NCI-H2029 treated with DMSO at 0.1 percent for 48 hours (cell line): ENCODE measurements at regions not wholly inside any gene's neighbourhood (a gene's known extent, or its start where the extent isn't known, plus 50 kb on each side); places are given as distances from the start of the nearest gene placed in this dataset.
"Not testable (repeated sequence)": the region's sequence is repeated elsewhere in the genome, so short reads cannot be mapped to it uniquely, and the experiment has no call there.

ENCODE experiments used
- DNase-seq: peaks from one replicate; lab custom pipeline; 2025; lab: John Stamatoyannopoulos, UW

DNA sequence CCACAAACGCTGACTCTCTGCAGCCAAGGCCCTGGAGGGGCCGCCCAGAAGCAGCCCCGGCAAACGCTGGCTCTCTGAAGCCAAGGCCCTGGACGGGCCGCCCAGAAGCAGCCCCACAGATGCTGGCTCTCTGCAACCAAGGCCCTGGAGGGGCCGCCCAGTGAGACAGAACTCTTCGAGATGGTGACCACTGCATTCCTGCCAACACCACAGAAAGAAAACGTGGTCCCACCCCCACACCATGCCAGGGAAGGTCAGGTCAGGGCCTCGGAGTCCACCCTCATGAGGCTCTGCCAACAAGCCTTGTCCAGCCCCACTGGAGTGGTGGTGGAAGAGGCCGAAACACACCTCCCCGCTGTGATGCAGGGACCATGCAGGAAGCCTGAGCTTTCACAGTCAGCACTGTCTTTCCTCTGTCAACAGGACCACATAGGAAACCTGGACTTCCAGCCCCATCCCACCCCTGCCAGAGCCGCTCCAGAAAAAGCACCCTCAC lies 97.5 kb downstream of the DLL1 start:
- no peak for DNase-seq

DNA sequence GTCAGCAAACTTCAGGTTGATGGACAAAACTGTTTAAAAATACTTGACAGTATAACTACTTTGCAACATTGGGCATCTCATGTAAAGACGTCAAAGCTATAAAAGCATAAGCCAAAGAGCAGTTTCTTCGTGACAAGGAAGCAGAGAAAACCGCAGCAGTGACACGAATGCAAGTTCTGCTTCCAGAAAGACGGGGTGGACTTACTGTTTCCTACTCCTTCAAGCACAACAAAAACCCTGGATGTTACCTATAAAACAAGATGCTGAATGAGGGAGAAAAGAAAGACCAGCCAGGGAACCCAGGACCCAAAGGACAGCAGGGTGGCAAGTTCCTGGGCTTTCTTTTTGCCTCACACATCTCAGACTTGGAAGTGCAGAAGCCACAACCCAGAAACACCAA lies 98.0 kb downstream of the DLL1 start:
- DNase-seq, result no peak

DNA sequence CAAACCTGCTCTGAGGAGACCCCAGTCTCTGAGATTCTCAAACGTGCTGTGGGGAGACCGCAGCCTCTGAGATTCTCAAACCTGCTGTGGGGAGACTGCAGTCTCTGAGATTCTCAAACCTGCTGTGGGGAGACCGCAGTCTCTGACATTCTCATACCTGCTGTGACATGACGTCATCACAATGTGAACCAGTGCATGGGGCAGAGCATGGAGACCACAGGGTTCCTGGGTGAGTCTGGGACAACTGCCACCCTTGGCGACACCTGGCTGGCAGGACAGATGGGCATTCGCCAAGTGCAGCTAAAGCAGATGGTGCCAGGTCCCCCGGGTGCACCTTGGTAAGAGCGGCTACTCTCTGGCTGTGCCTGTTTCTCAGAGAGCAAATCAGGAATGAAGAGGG lies 98.8 kb downstream of the DLL1 start:
- not testable (repeated sequence) for DNase-seq

DNA sequence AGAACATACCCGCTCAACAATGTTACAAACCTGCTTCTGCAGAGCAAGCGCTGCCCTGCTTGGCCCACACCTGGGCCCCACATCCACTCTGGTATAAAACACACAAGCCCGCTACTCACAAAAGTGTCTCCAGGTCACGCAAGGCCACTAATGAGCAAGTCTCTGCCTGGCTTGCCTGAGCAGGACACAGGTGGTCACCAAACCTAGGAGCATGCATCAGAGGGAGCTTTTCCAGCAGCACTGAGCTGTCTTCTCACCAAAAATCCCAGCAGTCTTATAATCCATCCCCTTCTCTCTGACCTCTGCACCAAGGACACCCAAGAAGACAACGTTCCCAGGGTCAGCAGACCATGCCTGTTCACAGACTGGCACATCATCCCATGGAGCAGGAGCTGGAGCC lies 100.8 kb downstream of the DLL1 start:
- no peak for DNase-seq

DNA sequence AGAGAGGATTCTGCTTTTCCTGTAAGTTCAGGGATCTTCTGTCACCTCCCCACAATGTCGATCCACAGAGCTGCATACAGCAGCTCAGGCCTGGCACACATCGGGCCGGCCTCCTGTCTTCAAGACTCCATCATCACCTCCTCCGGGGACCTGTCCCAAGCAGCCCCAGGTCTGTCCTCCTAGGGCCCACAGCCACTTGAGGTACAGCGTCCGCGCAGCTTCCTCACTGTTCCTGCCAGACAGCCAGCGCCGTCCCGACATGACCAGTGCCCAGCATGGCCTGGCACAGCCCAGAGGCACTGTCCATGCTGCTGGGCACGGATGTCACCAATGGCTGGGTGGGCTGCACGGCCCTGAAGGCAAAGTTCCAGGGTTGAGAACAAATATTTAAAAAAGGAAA lies 101.6 kb downstream of the DLL1 start:
- DNase-seq, result no peak

DNA sequence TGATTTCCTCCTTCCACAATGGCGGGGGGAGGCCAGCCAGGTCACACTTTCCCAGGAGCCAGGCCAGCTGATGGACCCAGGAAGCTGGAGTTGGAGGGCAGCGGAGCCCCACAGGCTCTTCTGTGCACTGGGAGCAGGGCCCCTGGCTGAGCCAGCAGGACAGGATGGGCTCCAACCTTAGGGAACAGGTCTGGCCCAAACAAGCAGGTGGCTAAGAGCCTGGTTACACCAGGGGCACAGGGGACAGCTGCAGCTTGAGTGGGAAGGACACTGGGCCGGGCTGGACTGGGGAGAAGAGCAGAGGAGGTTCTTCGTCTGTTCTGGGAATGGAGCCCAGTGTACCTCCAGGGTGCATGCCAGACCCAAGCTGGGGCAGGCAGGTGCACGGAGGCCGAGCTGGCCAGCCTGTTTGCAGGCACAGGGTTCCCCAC lies 102.3 kb downstream of the DLL1 start:
- peak; percentile 6 for DNase-seq

DNA sequence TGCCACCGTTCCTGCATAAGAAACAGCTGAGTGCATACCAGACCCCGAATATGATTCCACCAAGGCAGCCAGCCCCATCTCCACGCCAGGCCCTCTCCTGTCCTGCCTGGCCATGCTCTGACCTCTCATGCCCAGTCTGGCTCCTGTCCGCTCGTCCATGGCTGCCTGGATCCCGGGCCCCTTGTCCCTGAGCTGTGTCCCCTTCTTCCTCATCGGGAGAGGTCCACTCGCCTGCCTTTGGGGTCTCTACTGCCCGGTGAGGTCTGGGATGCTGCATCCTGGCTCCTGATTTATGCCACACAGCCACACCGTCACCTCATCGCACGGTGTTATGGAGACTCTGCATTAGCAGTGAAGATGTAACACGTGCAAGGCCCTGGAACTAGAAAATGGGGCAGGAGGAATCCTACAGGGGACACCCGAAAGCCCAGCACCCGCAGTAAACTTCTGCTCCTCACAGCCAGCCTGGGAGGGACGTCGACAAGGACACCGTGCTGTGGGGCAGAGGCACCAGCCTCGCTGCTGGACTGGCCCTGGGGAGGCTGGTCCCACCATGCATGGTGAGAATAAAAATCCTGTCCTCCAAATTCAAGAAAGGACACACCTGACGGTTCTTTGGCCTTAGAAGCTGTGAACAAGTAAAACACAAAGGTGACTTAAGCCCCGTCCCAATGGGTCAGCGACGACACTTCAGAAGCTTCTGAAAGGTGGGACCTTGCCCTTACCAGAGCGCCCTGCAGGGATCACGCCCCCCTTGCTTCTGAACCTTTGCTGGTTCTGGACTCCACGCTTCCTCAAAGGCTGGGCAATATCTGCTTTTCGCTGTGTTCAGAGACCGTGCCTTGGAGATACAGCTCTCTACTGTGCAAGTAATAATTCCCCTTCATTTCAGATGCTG lies 103.0 kb downstream of the DLL1 start:
- no peak for DNase-seq

DNA sequence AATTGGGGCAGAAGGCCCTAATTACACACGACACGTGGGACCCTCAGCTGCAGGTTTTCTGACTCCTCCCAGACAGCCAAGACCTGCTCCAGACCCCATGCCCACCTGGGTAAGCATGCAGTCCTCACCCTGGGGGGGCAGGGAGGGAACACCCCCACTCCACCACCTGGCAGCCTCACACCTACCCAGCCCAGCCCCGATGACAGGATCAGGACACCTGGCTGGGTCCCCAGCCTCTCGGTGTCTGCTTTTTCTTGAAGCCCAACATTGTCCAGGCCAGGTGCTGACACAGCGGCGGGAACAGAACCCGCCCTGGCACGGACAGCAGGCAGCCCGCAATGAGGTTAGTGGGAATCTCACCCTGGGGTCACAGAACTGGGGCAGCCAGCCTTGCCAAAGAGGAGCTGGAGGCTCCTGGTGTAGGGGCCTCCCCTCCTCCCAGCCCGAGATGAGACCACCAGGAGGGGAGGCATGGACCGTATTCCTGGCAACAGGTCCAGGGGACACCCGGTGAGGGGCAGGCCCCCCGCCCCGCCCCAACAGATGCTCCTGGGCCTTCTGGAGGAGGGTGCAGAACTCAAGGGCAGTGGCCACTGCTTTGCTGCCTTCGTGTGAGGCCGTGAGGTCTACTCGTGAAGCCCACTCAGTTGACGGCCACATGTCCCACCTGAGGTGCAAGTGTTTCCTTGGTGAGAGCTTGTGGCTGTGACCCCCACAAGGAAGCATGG lies 103.8 kb downstream of the DLL1 start:
- DNase-seq, result no peak

DNA sequence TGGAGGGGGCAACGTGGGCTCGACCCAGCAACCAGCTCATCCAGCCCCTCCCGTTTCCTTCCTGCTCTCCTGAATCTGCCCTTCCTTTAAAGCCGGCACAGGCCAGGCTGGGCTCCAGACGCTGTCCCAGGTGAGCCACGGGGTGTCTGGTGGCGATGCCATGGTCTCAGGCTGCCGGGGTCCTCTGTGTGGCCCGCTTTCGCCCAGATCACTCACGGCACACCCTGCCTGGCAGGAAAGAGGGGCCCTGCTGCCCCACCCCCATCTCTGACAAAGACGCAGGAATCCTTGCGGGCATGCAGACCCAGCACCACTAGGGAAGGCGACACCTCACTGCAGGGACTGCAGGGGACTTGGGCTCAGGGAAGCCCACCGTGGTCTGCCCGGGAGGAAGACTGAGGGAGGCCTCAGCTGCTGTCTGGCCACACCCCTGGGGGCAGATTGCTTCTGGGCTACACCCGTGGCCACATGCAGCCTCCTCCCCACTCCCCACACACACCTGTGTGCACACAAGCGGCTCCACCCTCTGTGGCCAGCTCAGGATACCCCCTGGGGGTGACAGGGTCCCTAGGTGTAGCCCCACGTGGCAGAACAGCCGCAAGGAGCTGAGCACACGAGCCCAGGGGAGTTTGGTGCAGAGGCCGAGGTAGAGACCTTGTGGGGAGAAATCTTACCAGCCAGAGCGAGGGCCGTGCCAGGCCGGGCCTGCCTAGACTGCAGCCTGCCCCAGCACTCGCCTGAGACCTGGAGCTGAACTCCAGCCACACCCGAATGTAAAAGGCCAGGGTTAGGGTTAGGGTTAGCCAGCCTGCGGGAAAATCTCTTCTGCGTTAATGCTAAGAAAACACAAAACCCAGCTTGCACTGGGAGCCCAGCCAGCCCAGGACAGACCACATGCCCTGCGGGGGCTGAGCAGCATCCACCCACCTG lies 104.6 kb downstream of the DLL1 start:
- DNase-seq, result no peak

DNA sequence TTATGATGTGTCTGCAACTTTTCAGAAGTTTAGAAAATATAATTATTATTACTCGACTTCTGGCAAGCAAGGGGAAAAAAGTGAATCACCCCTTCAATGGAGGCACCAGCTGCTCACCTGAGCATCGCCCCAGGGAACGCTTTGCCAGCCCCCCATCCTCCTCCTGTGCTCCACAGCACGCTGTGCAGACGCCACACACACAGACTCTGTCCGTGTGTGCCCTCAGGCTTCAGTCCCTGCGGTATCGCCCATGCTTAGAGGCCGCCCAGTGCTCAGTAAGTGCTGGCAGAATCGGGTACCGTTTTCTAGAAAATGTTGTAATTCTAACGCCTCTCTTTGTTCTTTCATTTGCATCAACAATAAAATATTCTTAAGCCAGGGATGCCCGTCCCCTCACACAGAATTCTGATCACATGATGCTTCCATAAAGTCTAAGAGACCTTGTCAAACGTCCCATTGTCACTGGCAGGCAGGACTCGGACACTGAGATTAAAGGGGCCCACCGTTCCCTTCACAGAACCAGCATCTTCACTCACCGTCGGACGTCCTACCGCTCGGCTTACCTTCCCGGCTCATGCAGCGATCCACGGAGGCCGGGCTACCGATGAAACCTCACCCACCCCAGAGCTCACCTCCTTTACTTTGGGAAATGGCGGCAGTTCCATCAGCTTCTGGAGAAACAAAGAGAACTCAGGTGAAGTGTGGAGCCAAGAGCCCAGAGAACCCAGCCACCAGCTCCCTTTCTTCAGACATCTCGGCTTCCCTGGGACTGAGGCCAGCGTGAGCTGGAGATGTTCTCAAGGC lies 105.5 kb downstream of the DLL1 start:
- no peak for DNase-seq

DNA sequence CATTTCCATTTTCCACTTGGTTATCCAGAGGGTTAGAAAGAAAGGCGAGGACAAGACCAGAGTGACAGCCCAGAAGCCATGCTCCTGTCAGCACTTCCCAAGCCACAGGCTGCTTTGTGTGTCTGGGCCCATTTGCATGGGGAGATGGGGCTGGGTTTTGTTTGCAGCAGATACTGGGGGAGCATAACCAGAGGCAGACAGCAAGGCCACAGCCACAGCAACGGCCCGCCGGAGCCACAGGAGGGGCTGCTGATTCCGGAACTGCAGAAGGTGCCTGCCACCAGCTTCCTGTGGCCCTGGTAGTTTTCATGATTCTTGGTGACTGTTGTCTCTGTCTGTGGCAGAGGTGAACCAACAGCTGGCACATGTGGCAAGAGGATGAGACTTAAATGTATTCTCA lies 106.6 kb downstream of the DLL1 start:
- no peak for DNase-seq

DNA sequence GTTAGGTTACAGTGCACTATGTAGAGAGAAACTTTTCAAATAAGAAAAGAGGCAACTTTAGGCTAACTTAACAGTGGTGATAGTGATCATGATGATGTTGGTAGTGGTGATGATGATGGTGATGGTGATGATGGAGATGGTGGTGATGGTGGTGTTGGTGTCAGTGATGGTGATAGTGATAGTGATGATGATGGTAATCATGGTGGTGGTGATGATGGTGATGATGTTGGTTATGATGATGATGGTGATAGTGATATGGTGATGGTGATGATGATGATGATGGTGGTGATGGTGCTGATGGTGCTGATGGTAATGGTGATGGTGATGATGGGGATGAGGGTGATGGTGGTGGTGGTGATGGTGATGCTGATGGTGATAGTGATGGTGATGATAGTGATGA lies 107.4 kb downstream of the DLL1 start:
- no peak for DNase-seq

DNA sequence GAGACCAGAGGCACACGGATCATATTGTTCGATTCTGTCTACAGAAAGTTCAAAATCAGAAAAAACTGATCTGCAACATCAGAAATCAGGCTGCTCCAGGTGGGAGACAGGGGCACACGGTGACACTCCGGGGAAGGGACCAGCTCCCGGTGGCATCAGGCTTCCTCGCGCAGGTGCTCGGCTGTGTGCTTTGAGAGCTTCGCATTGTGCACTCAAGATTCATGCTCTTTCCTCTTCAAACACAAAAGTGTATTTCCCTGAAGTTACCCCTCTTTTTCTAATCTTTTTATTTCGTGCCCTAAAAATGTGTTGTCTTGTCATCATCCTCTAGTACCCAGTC lies 108.1 kb downstream of the DLL1 start:
- no peak for DNase-seq

DNA sequence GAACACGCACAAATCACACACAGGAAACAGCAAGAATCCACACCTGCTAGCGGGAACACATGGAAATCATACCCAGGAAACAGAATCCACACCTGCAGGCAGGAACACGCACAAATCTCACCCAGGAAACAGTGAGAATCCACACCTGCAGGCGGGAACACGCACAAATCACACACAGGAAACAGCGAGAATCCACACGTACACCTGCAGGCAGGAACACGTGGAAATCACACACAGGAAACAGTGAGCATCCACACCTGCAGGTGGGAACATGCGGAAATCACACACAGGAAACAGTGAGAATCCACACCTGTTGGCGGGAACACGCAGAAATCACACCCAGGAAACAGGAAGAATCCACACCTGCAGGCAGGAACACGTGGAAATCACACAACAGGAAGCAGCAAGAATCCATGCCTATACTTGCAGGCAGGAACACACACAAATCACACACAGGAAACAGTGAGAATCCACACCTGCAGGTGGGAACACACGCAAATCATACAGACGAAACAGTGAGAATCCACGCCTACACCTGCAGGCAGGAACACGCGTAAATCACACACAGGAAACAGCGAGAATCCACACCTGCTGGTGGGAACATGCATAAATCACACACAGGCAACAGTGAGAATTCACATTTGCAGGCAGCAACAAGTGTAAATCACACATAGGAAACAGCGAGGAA lies 108.6 kb downstream of the DLL1 start:
- no peak for DNase-seq

DNA sequence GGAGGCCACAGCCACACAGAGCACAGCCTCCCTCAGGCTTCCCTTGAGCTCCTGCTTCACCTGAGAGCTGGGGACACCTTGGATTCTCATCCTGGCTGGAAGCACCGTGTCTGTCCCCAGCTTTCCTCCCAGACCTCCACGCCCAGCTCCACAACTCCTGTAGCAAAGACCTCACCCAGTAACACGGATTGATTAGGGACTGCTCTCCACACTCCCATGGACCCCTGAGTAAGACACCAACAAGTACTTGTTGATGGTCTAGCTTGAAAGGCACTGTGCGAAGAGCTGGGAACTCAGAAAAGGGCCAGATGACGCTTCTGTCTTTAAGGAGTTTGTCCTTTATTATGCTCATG lies 109.6 kb downstream of the DLL1 start:
- DNase-seq, result no peak

DNA sequence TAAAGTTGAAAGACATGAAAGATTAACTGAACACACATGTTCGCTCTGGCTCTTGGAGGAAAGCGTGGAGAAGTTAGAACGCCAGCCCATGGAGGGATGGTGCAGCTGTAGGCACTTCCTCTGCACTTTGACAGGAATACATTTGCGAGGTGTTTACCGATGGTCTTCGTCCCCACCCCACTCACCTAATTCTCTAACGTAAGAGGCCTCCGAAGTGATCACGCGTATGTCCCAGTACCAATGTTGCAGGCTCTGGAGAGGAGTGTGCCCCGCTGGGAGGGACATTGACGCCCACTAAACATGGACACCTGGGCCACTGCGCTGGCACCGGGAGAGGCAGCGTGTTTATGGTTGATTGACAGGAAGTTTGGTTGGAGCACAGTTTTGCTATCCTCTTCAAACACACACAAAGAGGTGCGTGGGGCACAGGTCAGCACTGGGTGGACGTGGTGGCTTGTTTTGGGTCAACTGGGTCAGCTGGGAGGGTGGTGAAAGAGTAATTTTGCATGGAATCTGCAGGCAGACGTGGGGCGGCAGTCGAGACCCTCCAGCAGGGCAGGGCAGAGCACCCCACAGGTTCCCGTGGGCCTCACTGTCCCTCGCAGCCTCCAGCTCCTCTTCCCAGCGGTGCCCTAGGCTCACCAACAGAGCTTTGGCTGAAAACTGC lies 110.1 kb downstream of the DLL1 start:
- no peak for DNase-seq

DNA sequence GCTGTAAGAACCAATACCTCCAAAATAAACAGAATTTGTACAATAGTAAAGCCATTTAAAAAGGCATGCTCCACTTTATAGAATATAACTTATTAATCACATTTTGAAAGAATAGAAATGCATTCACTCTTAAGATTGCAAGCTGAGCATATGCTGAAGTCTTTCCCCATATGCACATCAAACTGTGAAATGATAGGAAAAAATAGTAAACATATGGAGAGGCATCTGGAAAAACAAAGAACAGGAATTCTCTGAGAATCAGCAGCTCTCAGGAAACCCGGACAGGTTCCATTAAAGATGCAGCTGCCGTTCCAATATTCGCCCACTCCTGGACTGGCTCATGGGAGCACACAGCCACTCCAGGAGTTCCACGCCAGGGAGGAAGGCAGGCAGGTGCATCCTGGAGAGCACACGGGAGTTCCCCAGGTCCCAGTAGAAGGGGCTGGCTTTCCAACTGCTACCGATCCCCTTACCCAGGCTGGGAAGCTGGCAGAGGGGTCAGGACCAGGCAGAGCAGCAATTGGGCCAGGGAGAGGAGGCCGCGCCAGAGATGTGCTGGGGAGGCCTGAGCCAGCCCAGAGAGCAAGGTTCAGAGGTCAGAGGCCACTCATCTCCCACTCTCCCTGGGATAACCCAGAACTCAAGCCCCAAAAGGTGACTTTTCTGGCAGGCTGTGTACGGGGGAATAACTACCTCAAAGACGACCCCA lies 111.1 kb downstream of the DLL1 start:
- DNase-seq, result peak; percentile 19

DNA sequence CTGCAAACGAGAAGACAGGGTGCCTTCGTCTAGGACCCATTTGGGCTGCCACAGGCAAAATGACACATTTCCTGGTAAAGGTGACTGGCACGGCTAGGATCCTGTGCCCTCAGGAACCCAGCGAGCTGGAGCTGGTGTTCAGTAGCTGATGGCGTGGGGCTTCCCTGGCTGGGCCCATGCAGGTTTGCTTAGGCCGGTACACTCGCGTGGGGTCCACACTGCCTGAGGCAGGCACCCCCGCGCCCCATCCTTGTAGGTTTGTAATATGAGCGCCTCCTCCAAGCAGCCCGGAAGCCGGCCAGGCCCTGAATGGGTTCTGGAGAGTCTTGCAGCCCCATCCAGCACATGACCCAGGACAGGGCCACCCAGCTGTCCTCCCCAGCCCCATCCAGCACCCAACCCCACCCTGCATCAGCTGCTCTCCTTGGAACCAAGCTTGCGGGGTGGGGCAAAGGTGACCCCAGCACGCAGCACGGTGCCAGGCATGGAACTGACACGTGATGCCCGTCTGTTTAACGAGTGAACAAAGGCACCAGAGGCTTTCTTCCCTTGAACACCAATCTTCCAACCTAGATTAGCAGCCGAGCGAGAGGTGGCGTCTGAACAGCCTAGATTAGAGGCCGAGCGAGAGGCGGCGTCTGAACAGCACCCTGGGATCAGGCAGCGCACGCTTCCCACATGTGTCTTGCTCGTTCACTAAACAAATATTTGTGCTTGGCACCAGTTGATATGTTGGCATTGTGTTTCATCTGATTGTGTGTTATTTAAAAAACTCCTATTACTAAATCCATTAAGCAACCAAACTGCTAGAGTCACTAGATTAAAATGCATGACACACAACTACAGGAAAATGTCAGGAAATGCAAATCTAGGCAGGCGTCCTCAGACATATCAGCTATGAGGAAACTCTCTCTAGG lies 112.1 kb downstream of the DLL1 start:
- peak; percentile 94 for DNase-seq
